ENCODE measurements at regions not wholly inside any gene's neighbourhood (a gene's known extent, or its start where the extent isn't known, plus 50 kb on each side); places are given as distances from the start of the nearest gene placed in this dataset.

DNA sequence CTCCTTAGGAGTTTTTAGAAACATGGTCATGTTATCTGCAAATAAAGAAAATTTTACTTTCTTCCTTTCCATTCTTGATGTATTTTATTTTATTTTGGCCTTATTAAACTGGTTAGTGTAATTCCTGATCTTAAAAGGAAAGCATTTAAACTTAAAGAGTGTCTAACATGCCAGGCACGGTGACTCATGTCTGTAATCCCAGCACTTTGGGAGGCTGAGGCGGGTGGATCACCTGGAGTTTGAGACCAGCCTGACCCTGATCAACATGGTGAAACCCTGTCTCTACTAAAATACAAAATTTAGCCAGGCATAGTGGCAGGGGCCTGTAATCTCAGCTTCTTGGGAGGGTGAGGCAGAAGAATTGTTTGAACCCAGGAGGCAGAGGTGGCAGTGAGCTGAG is 281.3 kb downstream of the PTTG2 start:
- no peak for DNase-seq (ENCODE audit: low read depth in 1 of 2, low spot score in 1 of 2)
- no peaks in the 10 kb centered on the region for H3K9me3 ChIP-seq (ENCODE audit: low read depth)
- H3K27me3 ChIP-seq = no peaks in the 10 kb centered on the region
- TF ChIP-seq, protein P1, sequence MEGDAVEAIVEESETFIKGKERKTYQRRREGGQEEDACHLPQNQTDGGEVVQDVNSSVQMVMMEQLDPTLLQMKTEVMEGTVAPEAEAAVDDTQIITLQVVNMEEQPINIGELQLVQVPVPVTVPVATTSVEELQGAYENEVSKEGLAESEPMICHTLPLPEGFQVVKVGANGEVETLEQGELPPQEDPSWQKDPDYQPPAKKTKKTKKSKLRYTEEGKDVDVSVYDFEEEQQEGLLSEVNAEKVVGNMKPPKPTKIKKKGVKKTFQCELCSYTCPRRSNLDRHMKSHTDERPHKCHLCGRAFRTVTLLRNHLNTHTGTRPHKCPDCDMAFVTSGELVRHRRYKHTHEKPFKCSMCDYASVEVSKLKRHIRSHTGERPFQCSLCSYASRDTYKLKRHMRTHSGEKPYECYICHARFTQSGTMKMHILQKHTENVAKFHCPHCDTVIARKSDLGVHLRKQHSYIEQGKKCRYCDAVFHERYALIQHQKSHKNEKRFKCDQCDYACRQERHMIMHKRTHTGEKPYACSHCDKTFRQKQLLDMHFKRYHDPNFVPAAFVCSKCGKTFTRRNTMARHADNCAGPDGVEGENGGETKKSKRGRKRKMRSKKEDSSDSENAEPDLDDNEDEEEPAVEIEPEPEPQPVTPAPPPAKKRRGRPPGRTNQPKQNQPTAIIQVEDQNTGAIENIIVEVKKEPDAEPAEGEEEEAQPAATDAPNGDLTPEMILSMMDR (IDR thresholded peaks at IDR 0.05; ENCODE audit: low read depth, low read length) = no peak
- no peak overlapping the region for H3K27ac ChIP-seq
- H3K4me3 ChIP-seq = no peak overlapping the region
- H3K4me1 ChIP-seq (ENCODE audit: low read depth) = peaks cover 8% of the 10 kb centered on the region
- no peaks in the 10 kb centered on the region for H3K36me3 ChIP-seq

DNA sequence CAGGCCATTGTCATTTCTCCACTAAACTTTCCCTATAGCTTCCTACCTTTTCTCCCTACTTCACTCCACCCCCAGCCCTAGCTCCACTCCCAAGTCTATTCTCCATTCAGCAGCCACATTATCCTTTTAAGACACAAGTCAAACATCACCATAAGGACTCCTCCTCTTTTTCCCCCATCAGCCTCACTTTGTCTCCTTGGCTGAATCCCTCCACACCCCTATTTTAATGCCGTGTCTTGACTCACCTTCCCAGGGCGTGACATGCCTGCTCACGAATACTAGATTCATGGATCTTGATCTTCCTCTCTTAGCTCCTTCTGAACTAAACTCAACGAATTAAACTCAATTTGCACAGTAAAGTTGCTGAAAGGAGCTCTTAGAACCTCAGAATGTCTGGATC is 281.9 kb downstream of the PTTG2 start:
- TF ChIP-seq, protein P1 (IDR thresholded peaks at IDR 0.05; ENCODE audit: low read depth, low read length) = no peak
- Histone ChIP-seq H3K27me3 (no peaks in the 10 kb centered on the region), H3K36me3 (no peaks in the 10 kb centered on the region), H3K4me3 (no peak overlapping the region), H3K27ac (no peak overlapping the region), H3K9me3 (ENCODE audit: low read depth) (no peaks in the 10 kb centered on the region), H3K4me1 (ENCODE audit: low read depth) (peaks cover 8% of the 10 kb centered on the region)
- DNase-seq (ENCODE audit: low read depth in 1 of 2, low spot score in 1 of 2) = no peak

DNA sequence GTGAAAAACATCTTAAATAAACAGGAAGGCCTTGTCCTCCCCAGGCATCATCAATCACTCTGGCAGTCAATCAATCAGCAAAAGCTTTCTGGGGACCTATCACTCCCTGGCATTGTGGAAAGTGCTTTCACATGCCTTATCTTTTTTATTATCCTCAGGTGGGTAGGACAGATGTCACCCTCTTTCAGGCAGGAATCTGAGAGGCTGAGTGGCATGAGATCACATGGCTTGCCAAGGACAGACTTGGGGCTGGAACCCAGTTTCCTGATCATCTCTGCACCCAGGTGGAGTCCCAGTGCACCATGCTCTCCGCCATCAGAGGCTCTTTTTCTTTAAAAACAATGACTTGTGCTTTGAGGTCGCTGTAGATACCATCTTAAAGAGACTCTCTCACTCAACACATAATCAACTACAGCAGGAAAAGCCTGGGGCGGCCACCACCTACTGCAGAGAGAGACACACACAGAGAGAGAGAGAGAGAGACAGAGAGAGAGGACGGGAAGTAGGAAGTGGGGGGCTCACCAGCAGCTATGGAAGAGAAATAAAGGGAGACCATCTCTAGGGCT is 282.7 kb downstream of the PTTG2 start:
- no peaks in the 10 kb centered on the region for H3K36me3 ChIP-seq
- H3K4me3 ChIP-seq = no peak overlapping the region
- no peak for DNase-seq (ENCODE audit: low read depth in 1 of 2, low spot score in 1 of 2)
- H3K4me1 ChIP-seq (ENCODE audit: low read depth) = peaks cover 8% of the 10 kb centered on the region
- no peaks in the 10 kb centered on the region for H3K27me3 ChIP-seq
- H3K27ac ChIP-seq = no peak overlapping the region
- TF ChIP-seq, protein P1 (IDR thresholded peaks at IDR 0.05; ENCODE audit: low read depth, low read length) = no peak
- H3K9me3 ChIP-seq (ENCODE audit: low read depth) = no peaks in the 10 kb centered on the region

DNA sequence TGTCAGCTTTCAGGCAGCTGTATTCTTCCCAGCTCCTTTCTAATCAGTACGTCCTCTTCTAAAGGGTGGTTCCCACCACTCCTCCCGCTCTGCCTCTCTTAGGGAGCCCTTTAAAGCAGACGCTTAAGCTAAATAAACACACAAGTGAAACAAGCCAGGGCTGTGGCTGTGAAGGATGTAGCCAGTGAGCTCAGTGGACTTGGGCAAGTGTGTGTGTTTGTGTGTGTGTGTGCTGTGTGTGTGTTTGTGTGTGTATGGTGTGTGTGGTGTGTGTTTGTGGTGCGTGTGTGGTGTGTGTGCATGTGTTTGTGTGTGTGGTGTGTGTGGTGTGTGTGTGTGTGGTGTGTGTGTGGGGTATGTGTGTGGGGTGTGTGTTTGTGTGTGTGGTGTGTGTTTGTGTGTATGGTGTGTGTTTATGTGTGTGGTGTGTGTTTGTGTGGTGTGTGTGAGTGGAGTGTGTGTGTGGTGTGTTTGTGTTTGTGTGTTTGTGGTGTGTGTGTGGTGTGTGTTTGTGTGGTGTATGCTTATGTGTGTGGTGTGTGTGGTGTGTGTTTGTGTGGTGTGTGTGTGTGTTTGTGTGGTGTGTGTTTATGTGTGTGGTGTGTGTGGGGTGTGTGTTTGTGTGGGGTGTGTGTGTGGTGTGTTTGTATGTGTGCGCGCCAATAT is 283.3 kb downstream of the PTTG2 start:
- TF ChIP-seq, protein P1 (IDR thresholded peaks at IDR 0.05; ENCODE audit: low read depth, low read length) = no peak
- peaks cover 8% of the 10 kb centered on the region for H3K4me1 ChIP-seq (ENCODE audit: low read depth)
- no peaks in the 10 kb centered on the region for H3K27me3 ChIP-seq
- H3K36me3 ChIP-seq = no peaks in the 10 kb centered on the region
- H3K27ac ChIP-seq = no peak overlapping the region
- no peak overlapping the region for H3K4me3 ChIP-seq
- H3K9me3 ChIP-seq (ENCODE audit: low read depth) = no peaks in the 10 kb centered on the region
- peak; percentile 23 to 30 for DNase-seq (ENCODE audit: low read depth in 1 of 2, low spot score in 1 of 2)

DNA sequence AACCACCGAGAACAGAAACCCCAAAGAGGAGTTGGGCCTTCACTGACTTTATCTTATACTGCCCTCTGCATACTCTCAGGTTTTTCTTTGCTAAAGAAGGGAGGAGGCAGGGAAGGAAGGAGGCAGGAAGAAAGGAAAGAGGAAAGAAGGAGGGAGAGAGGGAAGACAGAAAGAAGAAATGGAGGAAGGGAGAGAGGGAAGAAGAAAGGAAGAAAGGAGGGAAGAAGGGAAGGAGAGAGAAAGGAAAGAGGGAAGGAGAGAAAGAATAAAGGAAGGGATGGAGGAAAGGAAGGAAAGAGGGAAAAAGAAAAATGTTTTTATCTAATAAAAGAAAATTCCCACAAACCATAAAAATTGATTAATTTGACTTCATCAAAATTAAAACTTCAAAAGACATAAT is 294.6 kb downstream of the PTTG2 start:
- H3K4me1 ChIP-seq (ENCODE audit: low read depth) = no peaks in the 10 kb centered on the region
- H3K27me3 ChIP-seq = no peaks in the 10 kb centered on the region
- H3K27ac ChIP-seq = no peak overlapping the region
- DNase-seq (ENCODE audit: low read depth in 1 of 2, low spot score in 1 of 2) = no peak
- TF ChIP-seq, protein P1 (IDR thresholded peaks at IDR 0.05; ENCODE audit: low read depth, low read length) = no peak
- peaks cover 3% of the 10 kb centered on the region for H3K9me3 ChIP-seq (ENCODE audit: low read depth)
- H3K4me3 ChIP-seq = no peak overlapping the region
- H3K36me3 ChIP-seq = no peaks in the 10 kb centered on the region
